NCI-H460 (cell line): ENCODE measurements at regions not wholly inside any gene's neighbourhood (a gene's known extent, or its start where the extent isn't known, plus 50 kb on each side); places are given as distances from the start of the nearest gene placed in this dataset.

Source experiments
- DNase-seq: peaks from one replicate; pipeline ENCODE4 v3.0.0-alpha.2; 2016; ENCODE audit warnings: low read depth; ENCODE audit errors: extremely low read depth

DNA sequence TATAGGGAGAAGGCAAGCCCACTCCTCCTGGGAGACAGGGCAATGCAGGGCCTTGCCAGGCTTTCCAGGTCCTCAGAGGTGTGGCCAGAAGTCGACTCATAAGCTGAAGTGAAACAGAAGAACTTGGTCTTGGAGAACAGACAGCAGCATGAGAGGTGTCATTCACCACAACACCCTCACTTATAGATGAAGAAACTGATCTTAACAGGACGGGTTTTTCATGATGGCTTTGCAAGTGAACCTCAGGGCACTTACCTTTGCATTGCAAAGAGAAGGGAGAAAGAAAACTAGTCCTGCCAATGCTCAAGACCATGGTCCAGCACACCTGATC is 198.8 kb downstream of the CYRIA start:
- DNase-seq = no peak

DNA sequence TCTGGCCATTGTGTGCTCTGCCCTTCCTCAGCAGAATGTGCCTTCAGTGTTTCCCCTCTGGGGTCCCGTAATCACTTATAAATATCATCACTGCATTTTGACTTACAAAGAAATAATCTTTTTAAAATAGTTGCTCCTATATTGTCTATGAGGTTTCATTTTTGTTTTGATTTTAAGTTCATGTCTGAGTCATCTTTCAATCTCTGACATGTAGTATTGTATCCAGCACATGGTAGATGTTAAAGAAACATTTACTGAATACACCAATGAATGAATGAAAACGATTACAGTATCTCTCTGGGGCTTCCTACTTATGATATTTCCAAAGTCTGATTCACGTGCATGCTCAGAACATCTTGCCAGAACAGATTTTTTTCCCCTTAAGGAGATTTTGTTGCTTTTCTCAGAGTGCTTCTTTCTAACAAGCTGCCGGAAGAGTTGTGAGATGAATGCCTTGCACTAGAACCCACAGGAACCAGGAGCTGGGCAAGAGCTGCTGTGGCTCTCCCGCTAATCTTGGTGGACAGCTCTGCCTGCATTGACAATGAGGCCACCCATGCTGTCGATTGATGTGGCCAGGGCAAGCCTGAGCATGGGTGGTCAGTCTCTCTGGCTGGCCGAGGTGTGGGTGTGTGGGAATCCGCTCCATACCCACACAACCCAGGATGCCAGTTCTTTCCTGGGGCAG is 199.4 kb downstream of the CYRIA start:
- no peak for DNase-seq

DNA sequence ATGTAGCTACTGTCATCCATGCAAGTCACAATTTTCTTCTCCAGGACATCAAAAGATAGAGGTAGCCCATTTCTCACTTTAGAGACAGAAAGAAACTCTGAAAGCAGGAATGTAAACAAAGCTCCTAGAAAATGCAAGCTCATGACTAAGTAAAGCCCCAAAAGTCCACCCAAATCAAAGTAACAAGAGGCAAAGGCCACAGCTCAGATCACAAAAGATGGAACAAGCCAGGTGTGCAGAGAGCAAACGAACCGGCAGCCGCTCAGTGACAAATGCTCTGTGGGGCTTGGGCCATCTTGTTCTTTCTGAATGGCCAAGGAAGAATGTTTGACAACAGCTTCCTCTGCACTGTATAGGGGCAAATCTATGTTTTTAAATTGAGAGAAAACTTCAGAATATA is 201.0 kb downstream of the CYRIA start:
- DNase-seq = no peak

DNA sequence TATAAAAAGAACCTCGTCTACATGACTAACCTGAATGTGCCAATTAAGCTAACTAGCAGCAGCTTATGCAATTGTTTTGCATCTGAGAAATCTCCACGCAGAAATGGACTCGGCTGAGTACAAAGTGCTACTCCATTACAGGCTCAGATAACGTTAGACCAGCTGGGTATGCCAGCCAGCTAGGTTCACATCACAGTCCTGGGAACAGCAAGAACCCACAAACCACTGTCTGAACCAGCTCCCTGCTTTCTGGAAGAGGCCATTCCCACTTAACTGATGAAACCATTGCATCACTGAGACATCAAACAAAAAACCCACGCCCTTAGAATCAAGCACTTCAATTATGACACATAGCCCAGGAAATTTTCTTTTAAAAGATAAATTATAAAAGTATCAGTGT is 202.7 kb downstream of the CYRIA start:
- no peak for DNase-seq

DNA sequence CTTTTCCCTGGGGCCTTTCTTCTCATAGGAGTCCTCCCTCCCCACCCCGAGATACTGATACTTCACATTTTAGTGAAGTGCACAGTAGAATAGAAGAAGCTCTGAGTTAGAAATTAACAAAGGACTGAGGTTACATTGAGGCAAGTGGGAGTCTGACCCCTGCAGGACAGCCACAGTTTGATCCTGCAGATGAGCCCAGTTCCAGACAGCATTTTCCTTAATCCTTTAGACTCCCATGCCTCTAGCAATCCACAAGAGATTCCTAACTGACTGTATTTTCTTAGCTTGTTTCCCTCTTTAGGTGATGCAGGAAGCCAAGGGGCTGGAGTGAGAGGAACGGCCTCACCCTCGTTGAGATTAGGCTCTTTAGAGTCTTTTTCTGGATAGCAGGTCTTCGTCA is 204.0 kb downstream of the CYRIA start:
- DNase-seq = no peak

DNA sequence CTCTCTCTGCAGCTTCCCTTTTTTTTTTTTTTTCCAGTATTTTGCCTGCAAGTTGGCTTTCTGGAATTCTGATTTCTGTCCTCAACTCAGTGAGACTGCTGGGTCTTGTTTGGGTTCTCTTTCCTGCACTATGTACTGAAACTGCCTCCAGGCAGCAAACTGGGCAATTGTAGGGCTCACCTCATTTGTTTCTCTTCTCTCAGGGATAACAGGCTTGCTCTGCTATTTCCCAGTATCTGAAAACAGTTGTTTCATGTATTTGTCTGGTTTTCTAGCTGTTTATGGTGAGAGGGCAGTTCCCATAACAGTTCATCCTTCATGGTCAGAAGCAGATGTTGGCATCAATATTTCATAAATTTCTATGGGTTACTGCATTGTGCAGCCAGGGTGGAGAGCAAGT is 206.0 kb downstream of the CYRIA start:
- DNase-seq = no peak

DNA sequence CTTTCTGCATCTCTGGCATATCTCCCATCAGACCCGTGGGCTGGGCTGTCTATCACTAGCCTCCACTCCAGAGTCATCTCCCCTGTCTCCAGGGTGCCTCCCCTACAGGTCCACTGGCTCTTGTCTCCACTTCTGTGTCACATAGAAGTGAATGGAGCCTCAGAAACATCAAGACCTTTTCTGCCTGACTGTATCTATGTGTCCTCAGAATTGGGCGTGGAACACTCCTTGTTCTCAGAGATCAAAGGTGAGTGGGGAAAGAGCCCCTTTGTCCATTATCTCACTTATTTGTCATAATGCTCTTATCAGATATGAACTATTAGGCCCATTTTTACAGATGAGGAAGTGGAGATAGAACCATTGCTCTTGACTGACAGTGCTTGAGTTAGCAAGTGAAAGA is 211.0 kb downstream of the CYRIA start:
- DNase-seq = no peak

DNA sequence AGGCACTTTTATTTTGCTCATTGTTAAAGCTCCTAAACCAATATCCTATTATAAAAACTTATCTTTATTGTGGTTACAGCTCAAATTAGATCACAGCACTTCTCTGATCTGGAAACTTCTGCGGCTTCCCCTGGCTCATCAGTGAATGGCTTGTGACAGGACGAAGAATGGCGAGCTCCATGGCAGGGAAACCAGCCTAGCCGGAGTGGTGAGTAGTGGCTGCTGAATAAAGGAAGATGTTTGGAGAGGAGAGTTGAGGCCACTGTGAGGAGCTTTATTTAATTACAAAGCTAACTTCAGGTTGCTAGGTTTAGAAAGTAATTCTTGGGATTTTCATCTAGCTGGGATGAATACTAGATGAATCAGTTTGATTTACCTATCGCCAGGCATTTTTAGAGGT is 213.5 kb downstream of the CYRIA start:
- no peak for DNase-seq

DNA sequence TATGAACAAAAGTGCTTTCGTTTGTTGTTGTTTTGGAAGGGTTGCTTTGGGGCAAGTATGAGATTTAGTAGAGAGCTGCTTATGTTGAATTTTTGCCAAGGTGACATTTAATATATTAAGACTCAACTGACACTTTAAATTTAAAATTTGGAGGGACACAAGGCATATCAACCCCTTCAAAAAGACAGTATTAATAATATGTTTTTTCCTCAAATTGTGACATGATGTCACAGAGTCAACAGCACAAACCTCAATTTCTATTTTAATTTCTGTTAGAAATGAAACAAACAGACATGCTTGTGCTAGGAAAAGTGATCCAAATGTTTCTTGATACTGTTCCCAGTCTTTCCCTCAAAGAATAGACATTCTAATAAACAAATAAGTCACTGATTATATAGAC is 218.9 kb downstream of the CYRIA start:
- DNase-seq = no peak

DNA sequence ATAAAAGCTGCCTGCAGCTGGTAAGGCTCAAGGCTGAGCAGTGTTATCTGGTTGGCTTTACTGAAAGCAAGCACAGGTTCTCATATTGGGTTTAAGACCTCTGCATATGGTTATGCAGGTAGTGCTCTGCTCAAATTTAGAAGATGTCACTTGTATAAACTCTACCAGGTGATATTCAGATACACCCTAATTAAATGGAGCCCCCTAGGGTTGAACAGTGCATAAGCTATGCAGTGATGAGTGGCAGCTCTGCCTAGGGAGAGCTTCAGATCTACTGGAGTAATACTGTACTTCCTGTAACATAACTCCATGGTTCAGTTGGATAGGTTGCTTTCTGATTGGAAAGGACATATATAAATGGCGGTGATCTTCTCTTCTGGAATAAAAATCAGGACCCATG is 222.7 kb downstream of the CYRIA start:
- no peak for DNase-seq

DNA sequence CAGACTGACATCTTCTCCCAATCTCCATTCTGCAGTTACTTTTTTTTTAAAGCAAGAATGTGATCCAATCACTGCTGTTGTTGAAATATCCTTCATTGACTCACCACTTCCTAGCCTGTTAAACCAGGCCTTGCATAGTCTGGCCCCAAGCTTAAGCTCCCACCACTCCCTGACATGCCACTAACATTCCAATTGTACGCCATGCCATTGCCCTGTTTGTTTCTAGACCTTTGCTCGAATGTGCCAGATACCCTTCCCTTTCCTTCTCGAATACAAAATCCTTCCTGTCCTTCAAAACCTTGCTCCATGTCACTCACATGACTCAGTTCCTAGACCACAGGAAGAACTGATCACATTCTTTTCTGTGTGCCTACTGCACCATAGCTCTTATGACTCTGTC is 224.2 kb downstream of the CYRIA start:
- no peak for DNase-seq

DNA sequence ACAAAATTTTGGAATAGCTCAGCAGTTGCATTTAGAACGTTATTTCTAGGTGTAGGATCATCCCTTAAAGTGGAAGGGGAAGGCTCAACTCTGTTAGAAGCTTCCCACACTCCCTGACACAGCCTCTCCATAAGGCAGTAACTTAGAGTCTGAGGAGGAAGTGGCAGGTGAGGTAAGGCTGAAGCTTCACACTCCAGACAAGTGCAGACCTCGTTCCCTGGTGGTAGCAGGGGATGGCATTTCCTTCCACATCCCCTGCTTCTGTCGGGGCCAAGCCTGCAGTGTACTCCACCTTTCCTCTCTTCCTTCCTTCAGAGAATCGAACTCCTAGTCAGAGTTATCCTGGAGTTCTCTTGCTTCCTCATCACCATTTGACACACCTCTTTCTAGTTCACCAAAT is 224.7 kb downstream of the CYRIA start:
- no peak for DNase-seq

DNA sequence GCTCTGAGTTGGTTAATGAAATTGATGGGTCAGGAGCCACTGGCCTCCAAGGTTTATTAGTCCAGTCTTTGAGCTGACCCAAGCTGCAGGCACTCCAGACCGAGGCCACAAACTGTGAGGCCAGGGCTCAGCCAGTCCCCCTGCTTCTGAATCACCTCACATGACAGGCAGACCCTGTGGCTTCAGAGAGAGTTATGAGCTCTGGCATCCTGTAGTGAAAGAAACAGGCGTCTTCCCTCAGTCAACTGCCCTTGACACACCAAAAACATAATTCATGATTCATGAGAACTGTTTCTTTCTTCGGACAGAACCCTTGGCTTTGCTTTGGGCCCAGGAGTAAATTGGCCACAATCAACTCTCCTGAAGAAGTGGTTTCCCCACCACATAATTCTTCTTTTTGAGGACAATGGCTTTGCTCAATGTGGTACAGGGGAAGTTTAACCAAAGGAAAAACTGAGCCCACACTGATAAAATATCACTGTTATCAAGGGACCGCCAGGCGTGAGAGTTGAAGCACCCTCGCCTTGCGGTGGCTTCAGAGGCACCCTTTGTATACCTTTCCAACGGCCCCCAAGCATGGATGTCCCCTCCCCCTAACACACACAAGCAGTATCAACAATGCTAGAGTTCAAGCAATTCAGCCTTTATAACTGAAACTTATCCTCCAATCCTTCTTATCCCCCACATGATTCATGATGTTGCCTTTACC is 226.9 kb downstream of the CYRIA start:
- no peak for DNase-seq

DNA sequence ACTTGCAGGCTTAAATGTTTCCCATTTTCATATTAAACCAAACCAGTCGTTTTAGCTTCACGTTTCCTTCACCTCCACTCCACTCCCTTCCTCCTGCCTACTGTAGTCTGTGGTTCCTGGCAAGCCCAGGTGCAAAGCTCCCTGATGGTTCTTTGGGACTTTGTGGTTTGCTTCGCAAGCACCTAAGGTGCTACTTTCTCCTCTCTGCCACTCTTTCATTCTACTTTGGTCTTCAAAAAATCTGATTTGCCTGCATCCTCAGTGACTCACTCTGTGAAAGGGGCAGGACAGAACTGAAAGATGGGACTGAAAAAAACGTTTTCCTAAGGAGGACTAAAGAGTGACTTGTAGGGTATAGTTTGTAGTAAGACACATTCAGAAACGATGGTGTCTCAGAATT is 228.4 kb downstream of the CYRIA start:
- no peak for DNase-seq

DNA sequence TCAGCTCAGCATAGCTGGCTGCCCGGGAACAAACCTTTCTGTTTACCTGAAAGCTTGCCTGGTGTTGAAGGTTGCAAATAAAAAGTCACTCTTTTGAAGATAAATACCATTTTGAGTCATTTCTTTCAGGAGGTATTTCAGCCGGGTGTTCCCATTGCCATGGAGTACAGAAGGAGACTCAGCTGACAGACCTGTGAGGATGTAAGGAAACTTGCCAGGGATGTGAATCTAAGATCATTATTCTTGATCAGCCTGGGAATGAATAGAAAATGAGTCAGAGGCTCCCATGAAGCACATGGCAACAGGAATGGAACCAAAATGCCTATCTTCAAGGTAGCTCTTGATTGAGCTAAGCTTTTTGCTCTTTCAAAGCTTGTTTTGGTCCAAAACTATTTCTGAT is 231.2 kb downstream of the CYRIA start:
- DNase-seq = no peak

DNA sequence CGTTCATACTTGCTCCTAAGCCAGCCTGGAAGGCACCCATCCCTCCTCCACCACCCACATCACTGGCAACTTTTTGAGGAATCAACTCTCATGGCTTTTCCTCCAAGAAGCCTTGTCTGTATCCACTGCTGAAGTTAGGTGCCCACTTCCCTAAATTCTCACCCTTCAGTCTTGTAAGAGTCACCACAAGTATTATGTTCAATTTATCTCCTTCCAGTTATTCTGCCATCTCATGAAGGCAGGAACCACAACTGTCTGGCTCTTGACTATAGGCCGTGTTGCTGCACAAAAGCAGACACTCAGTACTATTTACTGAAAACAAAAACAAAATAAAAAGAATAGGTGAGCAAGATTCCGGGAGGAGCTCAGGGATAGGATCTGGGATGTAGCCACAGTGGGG is 234.8 kb downstream of the CYRIA start:
- no peak for DNase-seq

DNA sequence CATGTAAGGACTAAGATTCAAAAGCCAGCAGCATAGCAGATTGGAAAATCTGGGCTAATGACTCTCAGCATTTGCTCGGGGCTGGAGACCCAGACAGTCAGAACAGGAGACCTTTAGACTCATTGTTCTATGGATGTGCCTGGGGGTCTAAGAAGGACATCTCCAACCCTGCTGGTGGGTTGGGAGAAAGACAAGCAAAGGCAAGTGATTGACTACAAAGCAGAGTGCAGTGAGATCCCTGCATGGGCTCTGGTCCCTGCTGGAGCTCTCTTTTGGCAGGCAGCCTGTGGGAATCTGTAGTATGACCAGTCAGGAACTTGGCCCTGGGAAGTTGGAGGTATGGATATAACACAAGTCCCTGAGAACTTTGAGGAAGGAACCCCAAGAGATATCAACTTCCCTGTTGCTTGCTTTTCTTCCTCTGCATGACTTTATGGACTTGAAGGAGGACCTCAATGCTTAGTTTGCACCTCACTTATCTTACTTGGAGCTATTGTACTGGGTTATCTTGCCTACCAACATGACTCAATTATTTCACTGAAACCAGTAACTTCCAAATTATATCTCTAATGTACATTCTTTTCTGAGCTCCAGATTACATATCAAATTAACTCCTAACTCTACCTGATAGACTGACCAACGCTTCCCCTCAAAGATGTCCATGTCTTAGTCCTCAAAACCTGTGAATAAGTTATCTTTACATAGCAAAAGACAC is 236.0 kb downstream of the CYRIA start:
- no peak for DNase-seq

DNA sequence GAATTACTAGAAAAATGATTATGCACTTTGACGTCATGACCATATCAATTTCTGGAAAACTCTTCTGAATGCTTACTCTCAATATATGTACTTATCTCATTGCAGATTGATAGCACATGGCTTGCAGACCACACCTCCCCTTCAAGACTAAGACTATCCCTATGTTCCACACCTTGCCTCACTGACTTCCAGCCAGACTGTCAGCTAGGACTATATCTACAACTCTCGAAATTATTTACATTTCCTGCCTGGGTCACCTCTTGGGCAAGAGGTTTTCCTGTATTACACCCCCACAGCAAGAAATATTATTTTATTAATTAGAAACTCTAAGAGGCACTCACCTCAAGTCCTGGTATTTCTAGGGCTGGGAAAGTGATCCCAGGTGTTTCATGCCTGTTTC is 236.6 kb downstream of the CYRIA start:
- DNase-seq = no peak

DNA sequence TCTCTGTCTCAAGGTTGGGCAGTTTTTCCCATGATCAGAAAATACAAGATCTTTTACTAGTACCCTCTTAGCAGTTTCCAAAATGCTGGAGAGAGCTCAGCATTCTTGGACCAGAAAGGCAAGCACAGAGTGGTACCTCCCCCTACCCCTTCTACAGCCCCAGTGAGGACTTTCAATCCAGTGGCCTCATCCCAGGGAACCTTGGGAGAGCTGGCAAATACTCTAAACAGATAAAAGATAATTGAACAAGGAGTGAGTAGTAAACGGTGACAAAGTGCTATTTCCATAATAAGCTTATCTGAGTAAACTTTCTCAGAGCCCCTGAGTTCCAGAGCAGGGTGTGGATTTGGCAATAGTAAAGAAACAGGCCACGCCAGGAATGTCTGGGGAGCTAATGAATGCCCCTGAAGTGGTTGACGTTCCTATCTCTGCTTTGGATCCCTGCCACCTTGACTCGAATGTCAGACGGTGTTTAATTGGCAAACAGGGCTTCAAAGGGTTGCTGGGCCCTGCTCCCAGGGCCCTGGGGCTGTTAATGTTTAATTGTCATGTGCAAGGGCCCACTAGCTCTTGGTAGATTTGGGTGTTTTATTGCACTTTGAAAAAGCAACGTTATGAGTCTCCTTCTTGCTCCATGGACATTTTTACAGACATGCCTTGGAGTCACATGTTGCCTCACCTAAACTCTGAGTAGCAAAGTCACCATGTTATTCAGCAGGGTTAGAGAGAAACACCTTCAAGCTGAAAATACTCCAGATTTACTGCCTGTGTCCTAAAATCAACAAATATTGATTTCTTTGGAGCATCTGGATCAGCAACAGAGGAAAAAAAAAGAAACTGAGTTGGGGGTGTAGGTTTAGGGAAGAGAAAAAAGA is 239.9 kb downstream of the CYRIA start:
- no peak for DNase-seq

DNA sequence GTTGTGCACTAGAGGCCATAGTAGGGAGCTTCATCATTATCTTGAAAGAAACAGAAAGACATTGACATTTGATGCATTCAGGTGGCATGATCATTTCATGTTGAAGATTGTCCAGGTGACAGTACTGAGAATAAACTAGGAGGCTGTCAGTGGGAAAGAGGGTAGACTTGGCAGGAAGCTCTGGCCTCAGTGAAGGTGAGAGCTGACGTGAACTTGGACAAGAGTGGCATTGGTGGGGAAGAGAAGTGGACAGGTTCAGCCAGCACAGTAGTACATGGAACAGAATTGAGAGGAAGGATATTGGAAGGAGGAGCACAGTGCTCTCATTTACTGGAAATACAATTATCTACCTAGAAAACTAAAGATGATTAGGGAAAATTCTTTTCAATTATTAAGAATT is 245.2 kb downstream of the CYRIA start:
- no peak for DNase-seq

DNA sequence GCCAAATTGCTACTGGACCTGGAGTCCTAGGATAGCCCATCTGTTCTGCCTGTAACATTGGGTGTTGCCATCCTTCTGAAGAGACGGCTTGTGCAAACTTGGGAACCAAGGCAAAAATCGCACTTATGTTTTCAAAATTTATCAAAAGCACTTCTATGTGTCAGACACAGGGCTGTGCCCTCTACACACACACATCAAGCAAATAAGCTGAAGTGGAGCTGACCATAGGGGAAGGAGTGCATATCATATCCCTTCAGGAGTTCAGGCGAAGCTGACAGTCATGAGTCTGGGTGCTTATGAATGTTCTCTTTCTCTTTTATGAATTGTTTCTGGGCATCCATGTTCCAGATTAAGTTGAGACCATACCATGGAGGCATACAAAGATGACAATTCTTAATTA is 247.9 kb downstream of the CYRIA start:
- DNase-seq = no peak
